Stromal cell of bone marrow (primary cell): ENCODE measurements at regions not wholly inside any gene's neighbourhood (a gene's known extent, or its start where the extent isn't known, plus 50 kb on each side); places are given as distances from the start of the nearest gene placed in this dataset.

Source experiments
- DNase-seq: peaks from one replicate; pipeline ENCODE4 v3.0.0-alpha.2; 2012; ENCODE audit warnings: low read depth

- no peak for DNase-seq
These were observed 303.7 kb upstream of the SEL1L start for GRCh38 chr14:81837304-81837703.

GRCh38 chr14:81839056-81839455 lies 305.4 kb upstream of the SEL1L start:
- DNase-seq = no peak

GRCh38 chr14:81841346-81841745 lies 307.7 kb upstream of the SEL1L start:
- no peak for DNase-seq

- no peak for DNase-seq
These were observed 316.1 kb upstream of the SEL1L start for GRCh38 chr14:81849714-81850113.

- DNase-seq = no peak
These were observed 321.4 kb upstream of the SEL1L start for GRCh38 chr14:81855007-81855406.

GRCh38 chr14:81859046-81859445 lies 325.4 kb upstream of the SEL1L start:
- no peak for DNase-seq

GRCh38 chr14:81868172-81868571 lies 334.5 kb upstream of the SEL1L start:
- DNase-seq = no peak

GRCh38 chr14:81871706-81872105 lies 338.1 kb upstream of the SEL1L start:
- DNase-seq = no peak

- no peak for DNase-seq
These were observed 350.7 kb upstream of the SEL1L start for GRCh38 chr14:81884382-81884781.

GRCh38 chr14:81886588-81886987 lies 352.9 kb upstream of the SEL1L start:
- no peak for DNase-seq

GRCh38 chr14:81889529-81889928 lies 355.9 kb upstream of the SEL1L start:
- DNase-seq = no peak

- DNase-seq = no peak
These were observed 356.4 kb upstream of the SEL1L start for GRCh38 chr14:81890020-81890419.

GRCh38 chr14:81903477-81903876 lies 369.8 kb upstream of the SEL1L start:
- no peak for DNase-seq

GRCh38 chr14:81927070-81927469 lies 393.4 kb upstream of the SEL1L start:
- DNase-seq = no peak

GRCh38 chr14:81931828-81932227 lies 398.2 kb upstream of the SEL1L start:
- DNase-seq = no peak

GRCh38 chr14:81936348-81936747 lies 402.7 kb upstream of the SEL1L start:
- no peak for DNase-seq

GRCh38 chr14:81936902-81937301 lies 403.2 kb upstream of the SEL1L start:
- DNase-seq = no peak

- DNase-seq = no peak
These were observed 404.7 kb upstream of the SEL1L start for GRCh38 chr14:81938341-81938740.

- DNase-seq = no peak
These were observed 407.0 kb upstream of the SEL1L start for GRCh38 chr14:81940651-81941050.

GRCh38 chr14:81942071-81942470 lies 408.4 kb upstream of the SEL1L start:
- DNase-seq = no peak

GRCh38 chr14:81946375-81946774 lies 412.7 kb upstream of the SEL1L start:
- DNase-seq = no peak

- DNase-seq = no peak
These were observed 413.5 kb upstream of the SEL1L start for GRCh38 chr14:81946834-81947798.

GRCh38 chr14:81952917-81953316 lies 419.3 kb upstream of the SEL1L start:
- DNase-seq = no peak

- no peak for DNase-seq
These were observed 419.8 kb upstream of the SEL1L start for GRCh38 chr14:81953419-81953818.
